Ectodermal cell (in vitro differentiated cells): ENCODE measurements at regions not wholly inside any gene's neighbourhood (a gene's known extent, or its start where the extent isn't known, plus 50 kb on each side); places are given as distances from the start of the nearest gene placed in this dataset.
"Not testable (repeated sequence)": the region's sequence is repeated elsewhere in the genome, so short reads cannot be mapped to it uniquely, and the experiment has no call there.

Source experiments
- H3K27ac ChIP-seq: 2 replicates; pipeline ENCODE4 v1.7.0; 2013; ENCODE audit warnings: mild to moderate bottlenecking, low read depth, low read length; ENCODE audit not compliant: insufficient read depth, poor library complexity, severe bottlenecking
- H3K27me3 ChIP-seq: 2 replicates; pipeline ENCODE4 v1.7.0; 2013; ENCODE audit warnings: mild to moderate bottlenecking, low read length; ENCODE audit not compliant: insufficient read depth, control insufficient read depth, poor library complexity, severe bottlenecking
- H3K36me3 ChIP-seq: one replicate; pipeline ENCODE4 v1.7.0; 2013; ENCODE audit warnings: low read length; ENCODE audit not compliant: control insufficient read depth, insufficient read depth
- H3K4me1 ChIP-seq: one replicate; pipeline ENCODE4 v1.7.0; 2013; ENCODE audit warnings: low read length; ENCODE audit not compliant: control insufficient read depth, insufficient read depth
- H3K4me3 ChIP-seq: 2 replicates; pipeline ENCODE4 v1.7.0; 2013; ENCODE audit warnings: low read depth, low read length, control low read depth; ENCODE audit not compliant: insufficient read depth
- H3K9me3 ChIP-seq: 2 replicates; pipeline ENCODE4 v1.7.0; 2013; ENCODE audit warnings: mild to moderate bottlenecking, low read length, moderate library complexity; ENCODE audit not compliant: control insufficient read depth
- WGBS, 2 experiments: methylation state at CpG; one replicate each; pipeline ENCODE4 v1.1.7; 2013; ENCODE audit warnings: missing lambda C conversion rate in 2 of 2; 5-methylcytosine and 5-hydroxymethylcytosine counted together

DNA sequence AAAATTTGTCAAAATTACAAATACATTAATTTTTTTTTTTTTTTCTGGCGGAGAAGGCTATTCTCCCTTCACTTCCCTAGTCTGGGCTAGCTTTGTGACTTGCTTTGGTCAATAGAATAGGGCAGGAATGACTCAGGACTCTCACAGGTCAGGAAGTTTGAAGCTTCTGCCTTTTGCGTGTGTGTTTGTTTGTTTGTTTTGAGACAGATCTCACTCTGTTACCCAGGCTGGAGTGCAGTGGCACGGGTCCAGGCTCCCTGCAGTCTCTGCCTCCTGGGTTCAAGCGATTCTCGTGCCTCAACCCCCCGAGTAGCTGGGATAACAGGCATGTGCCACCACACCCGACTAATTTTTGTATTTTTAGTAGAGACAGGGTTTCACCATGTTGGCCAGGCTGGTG lies 55.9 kb upstream of the USP9X start:
- H3K4me1 ChIP-seq: peaks cover 4% of the 10 kb centered on the region
- no peak overlapping the region for H3K27ac ChIP-seq
- no peak overlapping the region for H3K4me3 ChIP-seq
- no peaks in the 10 kb centered on the region for H3K36me3 ChIP-seq
- H3K27me3 ChIP-seq: no peaks in the 10 kb centered on the region
- WGBS, 2 experiments: 66 to 76% methylated on average over 6 of the region's 7 CpGs
- no peaks in the 10 kb centered on the region for H3K9me3 ChIP-seq

DNA sequence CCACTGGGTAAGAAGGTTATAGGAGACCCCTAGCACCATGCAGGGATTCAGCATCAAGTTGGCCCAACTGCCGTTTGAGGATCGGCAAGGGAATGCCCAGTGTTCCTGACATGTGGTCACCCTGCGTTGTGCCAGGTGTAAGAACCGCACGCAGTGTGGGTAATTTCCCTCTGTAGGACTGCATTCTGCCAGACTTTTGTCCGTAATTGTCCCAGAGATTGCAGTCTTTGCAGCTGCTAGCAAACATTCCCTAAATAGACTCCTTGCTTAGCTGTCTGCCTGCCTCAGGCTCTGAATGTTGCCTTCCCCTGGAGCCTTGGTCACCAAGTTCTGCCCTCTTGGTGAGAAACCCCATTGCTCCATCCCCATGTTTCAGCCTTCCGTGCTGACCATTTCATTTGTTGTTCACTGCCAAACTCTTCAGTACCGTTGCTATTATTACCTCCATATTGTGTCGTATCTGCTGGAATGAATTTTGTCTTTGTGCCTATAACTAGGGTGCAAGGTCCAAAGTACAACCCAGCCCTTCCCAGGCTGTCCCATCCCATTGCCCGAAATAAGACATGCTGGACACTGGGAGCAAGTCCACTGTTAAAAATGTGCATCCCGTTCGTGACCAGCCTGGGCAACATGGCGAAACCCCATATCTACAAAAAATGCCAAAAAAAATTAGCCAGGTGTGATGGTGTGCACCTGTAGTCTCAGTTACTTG lies 53.8 kb upstream of the USP9X start:
- Histone ChIP-seq H3K9me3 (no peaks in the 10 kb centered on the region), H3K4me1 (peaks cover 4% of the 10 kb centered on the region), H3K27ac (no peak overlapping the region), H3K36me3 (no peaks in the 10 kb centered on the region), H3K4me3 (no peak overlapping the region), H3K27me3 (no peaks in the 10 kb centered on the region)
- 94 to 96% methylated on average over 12 to 13 of the region's 13 CpGs for WGBS, 2 experiments

DNA sequence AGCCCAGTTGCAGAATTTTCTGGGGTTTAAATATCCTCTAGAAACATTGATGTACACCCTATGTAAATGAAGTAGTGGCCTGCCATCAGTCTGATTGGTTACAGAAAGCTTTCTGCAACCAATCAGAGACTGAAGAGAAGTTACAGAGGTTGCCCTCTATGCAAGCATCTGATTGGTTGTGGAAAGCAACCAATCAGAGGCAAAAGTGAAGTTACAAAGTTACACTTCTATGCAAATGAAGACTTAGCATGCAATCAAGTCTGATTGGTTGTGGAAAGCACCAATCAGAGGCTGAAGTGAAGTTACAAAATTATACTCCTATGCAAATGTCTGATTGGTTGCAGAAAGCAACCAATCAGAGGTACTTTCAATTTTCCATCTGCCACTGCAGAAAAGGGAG lies 51.9 kb upstream of the USP9X start:
- H3K27me3 ChIP-seq: no peaks in the 10 kb centered on the region
- no peaks in the 10 kb centered on the region for H3K36me3 ChIP-seq
- no peaks in the 10 kb centered on the region for H3K4me1 ChIP-seq
- H3K27ac ChIP-seq: no peak overlapping the region
- H3K9me3 ChIP-seq: no peaks in the 10 kb centered on the region
- H3K4me3 ChIP-seq: no peak overlapping the region

DNA sequence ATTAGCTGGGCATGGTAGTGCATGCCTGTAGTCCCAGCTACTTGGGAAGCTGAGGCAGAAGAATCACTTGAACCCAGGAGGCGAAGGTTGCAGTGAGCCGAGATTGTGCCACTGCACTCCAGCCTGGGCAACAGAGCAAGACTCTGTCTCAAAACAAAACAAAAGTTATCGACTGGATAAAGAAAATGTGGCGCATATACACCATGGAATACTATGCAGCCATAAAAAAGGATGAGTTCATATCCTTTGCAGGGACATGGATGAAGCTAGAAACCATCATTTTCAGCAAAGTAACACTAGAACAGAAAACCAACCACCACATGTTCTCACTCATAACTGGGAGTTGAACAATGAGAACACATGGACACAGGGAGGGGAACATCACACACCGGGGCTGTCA lies 50.3 kb upstream of the USP9X start:
- WGBS, 2 experiments: 90 to 97% methylated on average over 4 of the region's 5 CpGs
- not testable (repeated sequence) for H3K27me3 ChIP-seq, H3K36me3 ChIP-seq, H3K27ac ChIP-seq, H3K4me1 ChIP-seq, H3K9me3 ChIP-seq, H3K4me3 ChIP-seq
